NCI-H345 treated with DMSO at 0.1 percent for 48 hours (cell line): ENCODE measurements at regions not wholly inside any gene's neighbourhood (a gene's known extent, or its start where the extent isn't known, plus 50 kb on each side); places are given as distances from the start of the nearest gene placed in this dataset.
"Not testable (repeated sequence)": the region's sequence is repeated elsewhere in the genome, so short reads cannot be mapped to it uniquely, and the experiment has no call there.

Experiments
- DNase-seq: peaks from one replicate; lab custom pipeline; 2025; ENCODE audit not compliant: unreplicated experiment; lab: John Stamatoyannopoulos, UW

DNA sequence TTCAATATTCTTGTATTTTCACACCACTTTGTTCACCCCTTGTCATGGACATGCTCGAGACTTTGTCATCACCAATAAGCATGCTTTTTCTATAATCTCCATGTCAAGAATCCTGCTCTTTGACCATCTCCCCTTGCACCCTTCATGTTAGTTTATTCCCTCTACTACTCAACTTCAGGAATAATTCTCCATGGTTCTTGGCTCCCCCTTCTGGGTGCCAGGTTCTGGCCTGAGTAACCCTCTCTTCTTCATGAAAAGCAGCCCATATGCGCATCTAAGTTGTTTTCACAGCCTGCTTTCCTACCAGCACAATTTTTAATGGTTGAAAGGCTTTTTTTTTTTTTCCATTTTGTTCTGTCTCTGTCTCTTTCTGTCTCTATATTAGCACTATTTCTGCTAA lies 160.7 kb downstream of the LEPR start:
- DNase-seq: no peak

DNA sequence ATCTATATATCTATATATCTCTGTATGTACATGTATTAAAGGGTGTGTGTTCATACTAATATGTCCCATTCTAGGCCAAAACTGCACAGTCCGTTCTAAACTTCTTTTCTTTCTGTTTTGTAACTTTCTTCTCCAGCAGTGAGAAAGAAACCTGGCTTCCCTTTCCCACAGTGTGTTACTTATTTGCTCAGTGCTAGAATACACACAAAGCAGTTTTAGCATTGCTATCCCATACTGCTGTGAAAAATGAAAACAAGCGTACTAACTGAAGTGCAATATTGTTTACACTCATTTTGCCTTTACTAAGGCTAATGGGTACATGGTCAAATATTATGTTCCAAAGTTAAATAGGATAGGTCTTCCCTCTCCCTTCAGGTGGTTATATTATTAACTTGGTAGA lies 163.9 kb downstream of the LEPR start:
- no peak for DNase-seq

DNA sequence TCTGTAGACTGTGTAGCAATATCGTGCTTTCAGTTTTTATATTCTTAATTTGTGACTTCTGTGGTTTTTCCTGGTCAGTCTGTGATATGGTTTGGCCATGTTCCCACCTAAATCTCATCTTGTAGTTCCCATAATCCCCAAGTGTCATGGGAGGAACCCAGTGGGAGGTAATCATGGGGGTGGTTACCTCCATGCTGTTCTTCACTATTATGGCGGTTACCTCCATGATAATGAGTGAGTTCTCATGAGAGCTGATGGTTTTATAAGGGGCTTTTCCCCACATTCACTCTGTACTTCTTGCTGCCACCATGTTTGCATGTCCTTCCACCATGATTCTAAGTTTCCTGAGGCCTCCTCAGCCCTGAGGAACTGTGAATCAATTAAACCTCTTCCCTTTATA lies 169.8 kb downstream of the LEPR start:
- no peak for DNase-seq

DNA sequence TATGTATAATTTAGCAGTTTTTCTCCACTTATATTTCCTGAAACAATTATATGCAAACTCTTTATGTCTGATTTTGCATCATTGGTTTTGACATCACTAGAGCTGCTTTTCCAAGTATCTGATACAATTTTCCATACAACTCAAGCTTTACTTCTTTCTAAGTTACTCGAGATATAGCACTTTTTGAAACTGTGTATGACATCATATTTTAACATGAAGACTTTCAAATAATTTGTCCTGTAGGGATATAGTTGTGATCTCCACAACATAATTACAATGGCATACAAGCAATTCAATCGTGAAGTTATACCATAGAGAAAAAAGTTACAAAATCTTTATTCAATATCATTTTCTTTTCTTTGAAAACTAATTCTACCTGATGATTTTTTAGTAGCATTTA lies 173.0 kb downstream of the LEPR start:
- no peak for DNase-seq

- no peak for DNase-seq
These were observed 175.3 kb downstream of the LEPR start for GRCh38 chr1:65595724-65596123.

- no peak for DNase-seq
These were observed 176.3 kb downstream of the LEPR start for GRCh38 chr1:65596768-65597167.

- DNase-seq: no peak
These were observed 185.2 kb downstream of the LEPR start for GRCh38 chr1:65605621-65606020.

GRCh38 chr1:65606426-65606825 lies 186.0 kb downstream of the LEPR start:
- DNase-seq: no peak

- no peak for DNase-seq
These were observed 178.8 kb upstream of the PDE4B start for GRCh38 chr1:65613884-65614283.

DNA sequence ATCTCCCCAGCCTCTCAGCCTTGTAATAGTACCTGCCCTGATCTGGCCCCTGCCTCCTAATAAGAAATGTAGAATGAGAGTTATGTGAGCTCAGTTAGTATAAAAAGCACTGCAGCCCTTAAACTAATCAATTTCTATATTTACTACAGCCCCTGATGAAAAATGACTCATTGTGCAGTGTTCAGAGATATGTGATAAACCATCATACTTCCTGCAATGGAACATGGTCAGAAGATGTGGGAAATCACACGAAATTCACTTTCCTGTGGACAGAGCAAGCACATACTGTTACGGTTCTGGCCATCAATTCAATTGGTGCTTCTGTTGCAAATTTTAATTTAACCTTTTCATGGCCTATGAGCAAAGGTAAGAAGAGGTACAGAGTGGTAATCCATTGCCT lies 176.8 kb upstream of the PDE4B start:
- no peak for DNase-seq

GRCh38 chr1:65621721-65622120 lies 171.0 kb upstream of the PDE4B start:
- not testable (repeated sequence) for DNase-seq

DNA sequence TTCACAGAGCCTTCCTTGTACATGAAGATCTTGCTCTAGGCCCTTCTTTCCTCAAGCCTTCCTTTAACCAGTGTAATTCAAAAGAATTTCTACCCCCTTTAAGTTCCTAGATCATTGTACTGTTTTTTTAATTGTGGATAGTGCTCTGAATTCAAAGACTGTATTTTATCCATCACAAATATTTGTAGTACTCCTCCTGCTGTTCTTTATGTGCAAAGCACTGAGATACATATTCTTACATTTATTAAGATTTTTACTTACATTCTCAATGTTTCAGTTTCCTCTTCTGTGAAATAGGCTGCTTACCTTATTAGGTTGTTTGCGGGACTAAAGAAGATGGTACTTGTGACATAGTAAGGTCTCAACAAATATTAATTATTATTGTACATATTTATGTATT lies 168.8 kb upstream of the PDE4B start:
- DNase-seq: no peak

GRCh38 chr1:65625528-65625927 lies 167.2 kb upstream of the PDE4B start:
- DNase-seq: no peak

DNA sequence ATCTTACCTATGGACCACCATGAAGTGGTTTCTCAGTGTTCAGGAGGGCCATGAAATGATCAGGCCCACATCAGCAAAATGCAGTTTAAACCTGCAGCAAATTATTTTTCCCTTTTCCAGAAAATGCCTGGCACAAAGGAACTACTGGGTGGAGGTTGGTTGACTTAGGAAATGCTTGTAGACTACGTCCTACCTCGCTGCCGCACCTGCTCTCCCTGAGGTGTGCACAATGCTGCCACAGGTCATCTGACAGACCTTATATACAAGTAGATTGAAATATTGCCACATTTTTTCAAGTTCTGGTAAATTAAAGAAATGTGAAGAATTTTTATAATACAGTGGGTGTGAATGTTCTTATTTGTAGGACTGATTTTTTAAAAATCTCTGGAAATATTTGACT lies 166.7 kb upstream of the PDE4B start:
- no peak for DNase-seq

DNA sequence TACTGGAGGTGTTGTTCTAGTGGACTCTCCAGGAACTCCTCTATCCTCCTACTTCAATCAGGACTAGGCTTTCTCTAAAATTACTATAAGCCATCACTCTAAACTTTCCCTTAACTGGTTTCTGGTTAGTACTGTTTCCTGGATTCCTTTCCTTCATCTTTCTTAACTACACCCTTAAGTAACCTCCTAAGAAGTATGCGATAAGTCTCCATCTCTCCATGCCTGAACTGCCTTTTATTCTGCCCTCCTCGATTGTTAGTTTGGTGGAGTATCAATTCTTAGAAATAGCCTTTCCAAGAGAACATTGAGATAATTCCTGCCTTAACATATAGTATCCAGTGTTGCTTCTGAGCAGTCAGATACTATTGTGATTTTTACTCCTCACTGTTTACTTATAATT lies 162.9 kb upstream of the PDE4B start:
- no peak for DNase-seq

DNA sequence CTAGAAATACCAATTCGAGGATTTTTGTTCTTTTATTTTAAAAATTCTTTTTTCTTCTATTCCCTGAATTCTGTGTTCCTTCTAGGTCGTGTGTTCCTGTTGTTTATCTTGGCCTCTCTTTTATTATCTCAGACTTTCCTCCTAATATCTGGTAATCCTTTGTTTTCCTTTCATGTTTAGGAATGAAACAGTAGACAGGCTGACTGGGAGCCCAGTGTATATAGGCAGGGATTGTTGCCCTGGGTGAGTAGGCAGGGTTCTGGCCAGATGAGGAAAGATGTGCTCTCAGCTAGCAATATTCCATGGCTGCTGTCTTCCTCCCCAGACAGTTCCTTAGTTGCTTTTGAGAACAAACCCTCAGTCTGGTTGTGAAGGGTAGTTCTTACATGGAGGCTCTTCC lies 161.8 kb upstream of the PDE4B start:
- no peak for DNase-seq

DNA sequence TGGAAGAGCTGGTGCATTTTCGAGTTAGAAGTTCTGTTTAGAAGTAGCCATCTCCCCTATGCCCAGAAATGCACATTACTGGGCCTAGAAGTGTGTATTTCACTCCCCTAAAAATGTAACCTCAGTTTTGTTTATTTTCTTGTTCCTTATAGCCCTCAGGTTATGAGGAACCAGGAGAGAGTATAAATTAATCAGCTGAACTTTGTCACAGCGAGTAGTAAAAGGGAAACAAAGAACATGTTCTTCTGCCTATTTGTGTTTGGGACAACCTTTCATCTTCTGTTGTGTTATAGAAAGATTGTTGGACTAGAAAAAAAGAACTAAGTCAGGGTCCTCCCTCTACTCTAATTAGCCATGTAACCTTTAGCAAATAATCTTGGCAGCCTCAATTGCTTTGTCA lies 160.5 kb upstream of the PDE4B start:
- DNase-seq: no peak

- DNase-seq: no peak
These were observed 152.6 kb upstream of the PDE4B start for GRCh38 chr1:65640046-65640445.

GRCh38 chr1:65649185-65649584 lies 143.5 kb upstream of the PDE4B start:
- DNase-seq: not testable (repeated sequence)

- no peak for DNase-seq
These were observed 142.0 kb upstream of the PDE4B start for GRCh38 chr1:65650682-65651081.

- DNase-seq: not testable (repeated sequence)
These were observed 138.2 kb upstream of the PDE4B start for GRCh38 chr1:65654526-65654925.

- DNase-seq: not testable (repeated sequence)
These were observed 135.1 kb upstream of the PDE4B start for GRCh38 chr1:65657609-65658008.

DNA sequence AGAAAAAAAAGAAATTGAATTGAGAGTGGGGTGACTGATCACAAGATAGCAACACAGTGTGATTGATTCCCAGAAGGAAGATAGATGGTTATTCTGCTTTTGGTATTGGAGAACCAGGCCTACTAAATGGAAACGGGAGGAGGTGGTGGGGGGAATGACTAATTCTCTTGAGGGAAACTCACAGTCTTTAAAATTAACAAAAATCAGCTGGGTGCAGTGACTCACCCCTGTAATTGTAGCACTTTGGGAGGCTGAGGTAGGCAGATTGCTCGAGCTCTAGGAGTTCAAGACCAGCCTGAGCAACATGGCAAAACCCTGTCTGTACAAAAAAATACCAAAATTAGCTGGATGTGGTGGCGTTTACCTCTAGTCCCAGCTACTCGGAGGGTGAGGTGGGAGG lies 134.6 kb upstream of the PDE4B start:
- no peak for DNase-seq

DNA sequence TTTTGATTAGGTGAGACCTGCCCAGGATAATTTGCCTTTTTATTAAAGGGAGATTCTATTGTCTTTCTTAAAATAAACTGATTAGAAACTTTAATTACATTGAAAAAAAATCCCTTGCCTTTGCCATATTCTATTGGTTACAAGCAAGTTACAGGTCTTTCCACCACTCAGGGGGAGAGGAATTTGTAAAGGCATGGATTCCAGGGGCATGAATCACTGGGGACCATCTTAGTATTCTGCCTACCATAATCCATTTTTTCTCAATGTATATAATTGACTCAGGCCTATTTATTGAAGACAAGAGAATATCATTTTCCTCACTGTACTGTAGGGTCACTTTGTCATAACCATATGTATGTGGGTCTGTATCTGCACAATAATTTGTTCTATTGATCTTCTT lies 124.3 kb upstream of the PDE4B start:
- no peak for DNase-seq
